Fibroblast of lung (primary cell): ENCODE measurements at regions not wholly inside any gene's neighbourhood (a gene's known extent, or its start where the extent isn't known, plus 50 kb on each side); places are given as distances from the start of the nearest gene placed in this dataset.

Experiments used
- DNase-seq, 2 donors: peaks; one replicate each; pipeline versions ENCODE4 v3.0.0 to v3.0.0-alpha.2; 2010; ENCODE audit warnings: low read depth in 2 of 2
- H2AFZ ChIP-seq: 2 replicates; pipeline ENCODE4 v1.5.1; 2012; ENCODE audit warnings: low read length, control low read depth, inconsistent platforms
- H3K27ac ChIP-seq: 2 replicates; pipeline ENCODE4 v1.5.1; 2011; ENCODE audit warnings: low read length, control low read depth; ENCODE audit not compliant: insufficient read depth
- H3K27me3 ChIP-seq: 2 replicates; pipeline ENCODE4 v1.5.1; 2011; ENCODE audit warnings: mild to moderate bottlenecking, low read length; ENCODE audit not compliant: control insufficient read depth, insufficient read depth
- H3K36me3 ChIP-seq: 2 replicates; pipeline ENCODE4 v1.5.1; 2011; ENCODE audit warnings: low read length; ENCODE audit not compliant: control insufficient read depth, insufficient read depth
- H3K4me1 ChIP-seq: 2 replicates; pipeline ENCODE4 v1.5.1; 2011; ENCODE audit warnings: low read length; ENCODE audit not compliant: control insufficient read depth, insufficient read depth; ENCODE audit errors: extremely low read depth
- H3K4me2 ChIP-seq: 2 replicates; pipeline ENCODE4 v1.5.1; 2011; ENCODE audit warnings: low read length, control low read depth; ENCODE audit not compliant: insufficient read depth; ENCODE audit errors: extremely low read depth
- H3K4me3 ChIP-seq, 4 experiments: fragments of 200-600 bp in 1 of 4; sonication (generic) in 1 of 4; replicated peaks in 1 of 4; 2 replicates each; pipeline ENCODE4 v1.5.1; 2011 to 2016; ENCODE audit warnings: low read length in 4 of 4, low read depth in 3 of 4, mild to moderate bottlenecking in 3 of 4, control low read depth in 2 of 4, inconsistent platforms in 1 of 4, mixed read lengths in 1 of 4; ENCODE audit not compliant: insufficient read depth in 1 of 4; ENCODE audit errors: control extremely low read depth in 1 of 4
- H3K79me2 ChIP-seq: 2 replicates; pipeline ENCODE4 v1.5.1; 2012; ENCODE audit warnings: mild to moderate bottlenecking, low read length, inconsistent platforms; ENCODE audit not compliant: control insufficient read depth, insufficient read depth
- H3K9ac ChIP-seq: 2 replicates; pipeline ENCODE4 v1.5.1; 2011; ENCODE audit warnings: mild to moderate bottlenecking, low read length, control low read depth; ENCODE audit not compliant: insufficient read depth
- H3K9me3 ChIP-seq: 2 replicates; pipeline ENCODE4 v1.5.1; 2012; ENCODE audit warnings: low read depth, low read length; ENCODE audit not compliant: control insufficient read depth, insufficient read depth
- H4K20me1 ChIP-seq: 2 replicates; pipeline ENCODE4 v1.5.1; 2011; ENCODE audit warnings: low read length; ENCODE audit not compliant: control insufficient read depth, insufficient read depth; ENCODE audit errors: extremely low read depth
- EZH2 ChIP-seq: IDR thresholded peaks from 2 replicates; pipeline ENCODE4 v1.5.1; 2012; ENCODE audit warnings: low read length, control low read depth, mild to moderate bottlenecking; ENCODE audit errors: missing control alignments
- TF ChIP-seq, protein P1 (sequence below), 2 donors: IDR thresholded peaks in 1 of 2; conservative IDR thresholded peaks in 1 of 2; 1 replicate in 1 of 2; 2 replicates in 1 of 2; pipeline ENCODE4 v1.5.1; 2011 to 2012; ENCODE audit warnings: low read length in 2 of 2, control low read depth in 1 of 2, inconsistent platforms in 1 of 2, low read depth in 1 of 2, mild to moderate bottlenecking in 1 of 2

DNA sequence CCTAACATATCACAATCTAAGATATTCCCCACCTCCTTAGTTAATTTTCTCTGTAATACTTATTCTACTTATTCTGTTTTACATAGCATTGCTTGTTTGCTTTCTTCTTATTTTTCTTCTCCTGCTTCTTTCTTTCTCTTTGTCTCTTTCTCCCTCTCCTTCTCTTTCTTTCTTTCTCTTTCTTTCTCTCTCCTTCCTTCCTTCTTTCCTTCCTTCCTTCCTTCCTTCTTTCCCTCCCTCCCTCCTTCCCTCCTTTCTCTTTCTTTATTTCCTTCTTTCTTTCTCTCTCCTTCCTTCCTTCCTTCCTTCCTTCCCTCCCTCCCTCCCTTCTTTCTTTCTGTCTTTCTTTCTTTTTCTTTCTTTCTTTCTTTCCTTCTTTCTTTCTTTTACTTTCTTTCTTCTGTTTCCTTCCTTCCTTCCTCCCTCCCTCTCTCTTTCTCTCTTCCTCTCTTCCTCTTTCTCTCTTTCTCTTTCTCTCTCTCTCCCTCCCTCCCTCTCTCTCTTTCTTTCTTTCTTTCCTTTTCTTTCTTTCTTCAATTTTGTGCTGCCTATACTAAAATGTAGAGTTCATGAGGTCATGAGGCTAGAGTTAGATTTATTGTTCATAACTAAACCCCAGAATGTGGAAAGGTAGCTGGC lies 445.4 kb downstream of the GATA3 start:
- H4K20me1 ChIP-seq, result no peaks in the 10 kb centered on the region
- no peak overlapping the region for H2AFZ ChIP-seq
- no peaks in the 10 kb centered on the region for H3K36me3 ChIP-seq
- no peaks in the 10 kb centered on the region for H3K79me2 ChIP-seq
- H3K4me3 ChIP-seq, result no peak overlapping the region
- H3K27ac ChIP-seq, result no peak overlapping the region
- no peak for TF ChIP-seq EZH2
- TF ChIP-seq, protein P1, sequence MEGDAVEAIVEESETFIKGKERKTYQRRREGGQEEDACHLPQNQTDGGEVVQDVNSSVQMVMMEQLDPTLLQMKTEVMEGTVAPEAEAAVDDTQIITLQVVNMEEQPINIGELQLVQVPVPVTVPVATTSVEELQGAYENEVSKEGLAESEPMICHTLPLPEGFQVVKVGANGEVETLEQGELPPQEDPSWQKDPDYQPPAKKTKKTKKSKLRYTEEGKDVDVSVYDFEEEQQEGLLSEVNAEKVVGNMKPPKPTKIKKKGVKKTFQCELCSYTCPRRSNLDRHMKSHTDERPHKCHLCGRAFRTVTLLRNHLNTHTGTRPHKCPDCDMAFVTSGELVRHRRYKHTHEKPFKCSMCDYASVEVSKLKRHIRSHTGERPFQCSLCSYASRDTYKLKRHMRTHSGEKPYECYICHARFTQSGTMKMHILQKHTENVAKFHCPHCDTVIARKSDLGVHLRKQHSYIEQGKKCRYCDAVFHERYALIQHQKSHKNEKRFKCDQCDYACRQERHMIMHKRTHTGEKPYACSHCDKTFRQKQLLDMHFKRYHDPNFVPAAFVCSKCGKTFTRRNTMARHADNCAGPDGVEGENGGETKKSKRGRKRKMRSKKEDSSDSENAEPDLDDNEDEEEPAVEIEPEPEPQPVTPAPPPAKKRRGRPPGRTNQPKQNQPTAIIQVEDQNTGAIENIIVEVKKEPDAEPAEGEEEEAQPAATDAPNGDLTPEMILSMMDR (conservative IDR thresholded peaks at IDR 0.05 in 1 of 2, IDR thresholded peaks at IDR 0.05 in 1 of 2; ENCODE audit: low read depth in 1 of 2, low read length in 2 of 2), result no peak
- no peak for DNase-seq
- H3K4me1 ChIP-seq, result no peaks in the 10 kb centered on the region
- H3K4me2 ChIP-seq, result no peak overlapping the region
- H3K9ac ChIP-seq, result no peak overlapping the region
- H3K9me3 ChIP-seq, result no peaks in the 10 kb centered on the region
- no peaks in the 10 kb centered on the region for H3K27me3 ChIP-seq

- Histone ChIP-seq H3K9me3 (no peaks in the 10 kb centered on the region), H3K36me3 (no peaks in the 10 kb centered on the region), H2AFZ (no peak overlapping the region), H3K27ac (no peak overlapping the region), H3K4me3 (no peak overlapping the region), H3K4me2 (no peak overlapping the region), H3K27me3 (no peaks in the 10 kb centered on the region), H4K20me1 (no peaks in the 10 kb centered on the region), H3K4me1 (no peaks in the 10 kb centered on the region), H3K79me2 (no peaks in the 10 kb centered on the region), H3K9ac (no peak overlapping the region)
- TF ChIP-seq, protein P1 (conservative IDR thresholded peaks at IDR 0.05 in 1 of 2, IDR thresholded peaks at IDR 0.05 in 1 of 2; ENCODE audit: low read depth in 1 of 2, low read length in 2 of 2), result no peak
- no peak for TF ChIP-seq EZH2
- DNase-seq, result no peak
Measured at GRCh38 chr10:8502573-8502972, 448.1 kb downstream of the GATA3 start.

DNA sequence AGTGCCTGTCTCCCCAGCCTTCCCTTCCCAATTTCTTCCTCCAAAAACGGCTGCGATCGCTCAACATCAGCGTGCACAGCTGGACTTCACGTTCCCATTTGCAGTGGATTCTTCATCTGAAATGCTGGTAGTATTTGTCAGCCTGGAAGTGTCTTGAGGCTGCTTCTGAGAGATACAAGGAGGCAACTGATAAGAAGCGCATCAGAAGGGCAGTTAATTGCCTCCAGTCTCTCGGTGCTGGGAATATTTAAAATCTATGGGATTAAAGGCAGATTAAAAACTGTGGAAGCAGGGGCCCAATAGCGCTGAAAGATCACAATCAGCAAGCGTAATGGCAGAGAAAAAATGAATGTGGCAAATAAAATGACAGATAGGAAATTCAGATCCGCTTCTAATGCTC lies 450.0 kb downstream of the GATA3 start:
- Histone ChIP-seq H3K79me2 (no peaks in the 10 kb centered on the region), H4K20me1 (no peaks in the 10 kb centered on the region), H3K9ac (no peak overlapping the region), H3K4me2 (no peak overlapping the region), H3K27me3 (no peaks in the 10 kb centered on the region), H3K4me1 (no peaks in the 10 kb centered on the region), H3K4me3 (no peak overlapping the region), H3K9me3 (no peaks in the 10 kb centered on the region), H2AFZ (no peak overlapping the region), H3K27ac (no peak overlapping the region), H3K36me3 (no peaks in the 10 kb centered on the region)
- no peak for DNase-seq
- TF ChIP-seq, protein P1 (conservative IDR thresholded peaks at IDR 0.05 in 1 of 2, IDR thresholded peaks at IDR 0.05 in 1 of 2; ENCODE audit: low read depth in 1 of 2, low read length in 2 of 2), result no peak
- no peak for TF ChIP-seq EZH2
